ENCODE measurements at regions not wholly inside any gene's neighbourhood (a gene's known extent, or its start where the extent isn't known, plus 50 kb on each side); places are given as distances from the start of the nearest gene placed in this dataset.

DNA sequence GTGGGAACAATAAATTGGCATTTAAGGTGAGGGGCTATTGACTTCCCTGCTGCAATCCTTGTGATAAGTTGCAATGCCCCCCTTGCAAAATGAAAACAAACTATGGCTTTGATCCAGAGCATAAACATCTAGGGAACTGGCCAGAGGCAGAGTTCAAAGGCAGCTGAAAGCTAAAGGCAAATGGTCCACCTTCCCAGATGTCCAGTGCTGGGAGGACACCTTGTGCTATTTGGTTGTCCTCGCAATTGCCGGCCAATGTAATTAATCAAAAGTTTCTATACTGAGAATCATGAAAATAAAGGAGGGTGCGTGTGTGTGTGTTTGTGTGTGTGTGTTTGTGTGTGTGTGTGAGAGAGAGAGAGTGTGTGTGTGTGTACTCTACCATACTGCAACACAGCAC is 337.4 kb downstream of the CBLN4 start:
- DNase-seq (ENCODE audit: low spot score): no peak
- H3K4me3 ChIP-seq: no peak overlapping the region

DNA sequence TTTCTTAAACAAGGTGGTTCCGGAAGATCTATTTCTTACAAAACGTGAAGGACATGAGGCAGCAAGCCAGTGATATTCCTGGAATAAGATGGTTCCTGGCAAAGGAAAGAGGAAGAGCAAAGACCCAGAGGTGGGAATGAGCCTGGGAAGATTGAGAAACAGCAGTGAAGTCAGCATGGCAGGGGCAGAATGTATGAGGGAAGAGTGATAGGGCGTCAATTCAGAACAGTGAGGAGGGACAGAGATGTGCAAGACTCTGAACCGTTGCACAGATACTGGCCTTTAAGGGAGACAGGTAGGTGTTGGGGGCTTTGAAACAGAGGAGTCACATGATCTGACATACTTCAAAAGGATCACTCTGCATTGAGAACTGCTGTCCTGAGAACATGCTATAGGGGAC is 338.3 kb downstream of the CBLN4 start:
- no peaks in the 10 kb centered on the region for H3K79me2 ChIP-seq
- TF ChIP-seq, protein P1, sequence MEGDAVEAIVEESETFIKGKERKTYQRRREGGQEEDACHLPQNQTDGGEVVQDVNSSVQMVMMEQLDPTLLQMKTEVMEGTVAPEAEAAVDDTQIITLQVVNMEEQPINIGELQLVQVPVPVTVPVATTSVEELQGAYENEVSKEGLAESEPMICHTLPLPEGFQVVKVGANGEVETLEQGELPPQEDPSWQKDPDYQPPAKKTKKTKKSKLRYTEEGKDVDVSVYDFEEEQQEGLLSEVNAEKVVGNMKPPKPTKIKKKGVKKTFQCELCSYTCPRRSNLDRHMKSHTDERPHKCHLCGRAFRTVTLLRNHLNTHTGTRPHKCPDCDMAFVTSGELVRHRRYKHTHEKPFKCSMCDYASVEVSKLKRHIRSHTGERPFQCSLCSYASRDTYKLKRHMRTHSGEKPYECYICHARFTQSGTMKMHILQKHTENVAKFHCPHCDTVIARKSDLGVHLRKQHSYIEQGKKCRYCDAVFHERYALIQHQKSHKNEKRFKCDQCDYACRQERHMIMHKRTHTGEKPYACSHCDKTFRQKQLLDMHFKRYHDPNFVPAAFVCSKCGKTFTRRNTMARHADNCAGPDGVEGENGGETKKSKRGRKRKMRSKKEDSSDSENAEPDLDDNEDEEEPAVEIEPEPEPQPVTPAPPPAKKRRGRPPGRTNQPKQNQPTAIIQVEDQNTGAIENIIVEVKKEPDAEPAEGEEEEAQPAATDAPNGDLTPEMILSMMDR (IDR thresholded peaks at IDR 0.05; ENCODE audit: poor library complexity): no peak
- TF ChIP-seq EZH2phosphoT487 (IDR thresholded peaks at IDR 0.05; ENCODE audit: low read depth, severe bottlenecking, unreplicated experiment) (no peak), EZH2 (IDR thresholded peaks at IDR 0.05; ENCODE audit: borderline replicate concordance) (no peak)
- WGBS (ENCODE audit: low lambda C conversion rate, missing lambda C conversion rate): 85% methylated on average over 4 of the region's 4 CpGs
- H3K4me2 ChIP-seq: no peak overlapping the region
- no peaks in the 10 kb centered on the region for H3K27me3 ChIP-seq
- no peaks in the 10 kb centered on the region for H3K36me3 ChIP-seq (replicated peaks; ENCODE audit: insufficient read depth, low read depth)
- no peaks in the 10 kb centered on the region for H3K4me1 ChIP-seq (ENCODE audit: insufficient read depth)
- H3K9me2 ChIP-seq (replicated peaks; ENCODE audit: insufficient read depth): no peaks in the 10 kb centered on the region
- no peaks in the 10 kb centered on the region for H4K20me1 ChIP-seq (ENCODE audit: insufficient read depth, poor library complexity, severe bottlenecking)
- no peak overlapping the region for H3K27ac ChIP-seq
- no peak for DNase-seq (ENCODE audit: low spot score)
- H2AFZ ChIP-seq: no peak overlapping the region
- H3K4me3 ChIP-seq: no peak overlapping the region
- no peaks in the 10 kb centered on the region for H3K9me3 ChIP-seq (ENCODE audit: low read depth)

More for the DNA sequence above, 337.4 kb downstream of the CBLN4 start:
- Histone ChIP-seq H3K9me3 (ENCODE audit: low read depth) (no peaks in the 10 kb centered on the region), H3K4me1 (ENCODE audit: insufficient read depth) (no peaks in the 10 kb centered on the region), H3K27me3 (no peaks in the 10 kb centered on the region), H3K36me3 (replicated peaks; ENCODE audit: insufficient read depth, low read depth) (no peaks in the 10 kb centered on the region), H3K79me2 (no peaks in the 10 kb centered on the region), H3K9me2 (replicated peaks; ENCODE audit: insufficient read depth) (no peaks in the 10 kb centered on the region), H2AFZ (no peak overlapping the region), H4K20me1 (ENCODE audit: insufficient read depth, poor library complexity, severe bottlenecking) (no peaks in the 10 kb centered on the region), H3K27ac (no peak overlapping the region), H3K4me2 (no peak overlapping the region)
- WGBS (ENCODE audit: low lambda C conversion rate, missing lambda C conversion rate): 73% methylated on average over 3 of the region's 3 CpGs
- TF ChIP-seq EZH2phosphoT487 (IDR thresholded peaks at IDR 0.05; ENCODE audit: low read depth, severe bottlenecking, unreplicated experiment): no peak
- TF ChIP-seq, protein P1 (IDR thresholded peaks at IDR 0.05; ENCODE audit: poor library complexity): no peak
- TF ChIP-seq EZH2 (IDR thresholded peaks at IDR 0.05; ENCODE audit: borderline replicate concordance): no peak

DNA sequence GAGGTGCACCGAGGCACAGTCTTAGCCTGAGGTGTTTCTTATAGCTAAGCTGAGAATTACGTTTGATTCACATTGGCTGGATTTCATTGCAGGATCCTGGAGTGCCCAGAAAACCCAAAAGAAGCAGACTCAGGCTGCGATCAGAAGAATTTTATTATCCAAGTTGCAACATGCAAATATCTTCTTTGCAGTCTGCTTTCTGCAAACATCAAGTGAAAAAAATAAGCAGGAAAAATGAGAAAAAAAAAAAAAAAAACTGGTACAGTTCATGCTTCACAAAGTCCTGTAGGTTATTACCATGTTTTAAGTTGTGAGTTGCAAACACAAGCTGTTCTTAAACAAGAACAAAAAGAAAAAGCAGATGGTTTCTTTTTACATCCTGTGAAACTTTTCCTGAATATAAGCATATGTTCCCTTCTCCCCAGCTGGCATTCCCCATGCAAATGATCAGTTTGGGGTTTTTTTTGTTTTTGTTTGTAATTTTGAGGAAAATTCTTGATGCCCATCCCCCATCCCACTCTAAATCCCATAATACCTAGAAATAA is 349.0 kb downstream of the CBLN4 start:
- Histone ChIP-seq H3K4me1 (ENCODE audit: insufficient read depth) (no peaks in the 10 kb centered on the region), H4K20me1 (ENCODE audit: insufficient read depth, poor library complexity, severe bottlenecking) (no peaks in the 10 kb centered on the region), H2AFZ (no peak overlapping the region), H3K27ac (no peak overlapping the region), H3K9me2 (replicated peaks; ENCODE audit: insufficient read depth) (no peaks in the 10 kb centered on the region), H3K4me3 (no peak overlapping the region), H3K4me2 (no peak overlapping the region), H3K79me2 (no peaks in the 10 kb centered on the region), H3K36me3 (replicated peaks; ENCODE audit: insufficient read depth, low read depth) (no peaks in the 10 kb centered on the region), H3K27me3 (no peaks in the 10 kb centered on the region), H3K9me3 (ENCODE audit: low read depth) (no peaks in the 10 kb centered on the region)
- TF ChIP-seq, protein P1 (IDR thresholded peaks at IDR 0.05; ENCODE audit: poor library complexity): no peak
- TF ChIP-seq EZH2phosphoT487 (IDR thresholded peaks at IDR 0.05; ENCODE audit: low read depth, severe bottlenecking, unreplicated experiment): no peak
- TF ChIP-seq EZH2 (IDR thresholded peaks at IDR 0.05; ENCODE audit: borderline replicate concordance): no peak
- 62% methylated on average over 3 of the region's 3 CpGs for WGBS (ENCODE audit: low lambda C conversion rate, missing lambda C conversion rate)
- DNase-seq (ENCODE audit: low spot score): no peak
